Osteoblast (primary cell): ENCODE measurements at regions not wholly inside any gene's neighbourhood (a gene's known extent, or its start where the extent isn't known, plus 50 kb on each side); places are given as distances from the start of the nearest gene placed in this dataset.

ENCODE experiments used
- DNase-seq: peaks from one replicate; pipeline ENCODE4 v3.0.0; 2011; ENCODE audit warnings: low spot score, mixed read lengths; ENCODE audit not compliant: insufficient read length; ENCODE audit errors: missing footprints
- H2AFZ ChIP-seq: 2 replicates; pipeline ENCODE4 v1.6.0; 2011; ENCODE audit warnings: mild to moderate bottlenecking, low read length
- H3K27ac ChIP-seq: 2 replicates; pipeline ENCODE4 v1.5.1; 2011; ENCODE audit warnings: mild to moderate bottlenecking, low read depth, low read length, moderate library complexity
- H3K27me3 ChIP-seq: 2 replicates; pipeline ENCODE4 v1.6.0; 2012; ENCODE audit warnings: mild to moderate bottlenecking, control low read depth, inconsistent platforms, low read length, moderate library complexity; ENCODE audit not compliant: insufficient read depth
- H3K36me3 ChIP-seq: 2 replicates; pipeline ENCODE4 v1.5.1; 2011; ENCODE audit warnings: mild to moderate bottlenecking, low read length, control low read depth, moderate library complexity; ENCODE audit not compliant: insufficient read depth
- H3K4me1 ChIP-seq: 2 replicates; pipeline ENCODE4 v1.5.1; 2011; ENCODE audit warnings: mild to moderate bottlenecking, low read length, control low read depth, moderate library complexity; ENCODE audit not compliant: insufficient read depth
- H3K4me2 ChIP-seq: 2 replicates; pipeline ENCODE4 v1.6.0; 2011; ENCODE audit warnings: mild to moderate bottlenecking, low read length; ENCODE audit not compliant: insufficient read depth
- H3K4me3 ChIP-seq: fragments of 200-600 bp; sonication (generic); 3 replicates; pipeline ENCODE4 v1.5.1; 2012; ENCODE audit warnings: mild to moderate bottlenecking, low read length, inconsistent platforms; ENCODE audit not compliant: insufficient read depth
- H3K79me2 ChIP-seq: 2 replicates; pipeline ENCODE4 v1.6.0; 2012; ENCODE audit warnings: mild to moderate bottlenecking, low read length, control low read depth, inconsistent platforms; ENCODE audit not compliant: insufficient read depth
- H3K9me3 ChIP-seq: 2 replicates; pipeline ENCODE4 v1.5.1; 2011; ENCODE audit warnings: low read depth, low read length, control low read depth
- H4K20me1 ChIP-seq: 2 replicates; pipeline ENCODE4 v1.6.0; 2012; ENCODE audit warnings: mild to moderate bottlenecking, low read length, control low read depth; ENCODE audit not compliant: insufficient read depth
- CTCF ChIP-seq: IDR thresholded peaks from 2 replicates; pipeline ENCODE4 v1.5.1; 2011; ENCODE audit warnings: mild to moderate bottlenecking, low read depth, low read length, moderate library complexity; ENCODE audit errors: extremely low read depth

DNA sequence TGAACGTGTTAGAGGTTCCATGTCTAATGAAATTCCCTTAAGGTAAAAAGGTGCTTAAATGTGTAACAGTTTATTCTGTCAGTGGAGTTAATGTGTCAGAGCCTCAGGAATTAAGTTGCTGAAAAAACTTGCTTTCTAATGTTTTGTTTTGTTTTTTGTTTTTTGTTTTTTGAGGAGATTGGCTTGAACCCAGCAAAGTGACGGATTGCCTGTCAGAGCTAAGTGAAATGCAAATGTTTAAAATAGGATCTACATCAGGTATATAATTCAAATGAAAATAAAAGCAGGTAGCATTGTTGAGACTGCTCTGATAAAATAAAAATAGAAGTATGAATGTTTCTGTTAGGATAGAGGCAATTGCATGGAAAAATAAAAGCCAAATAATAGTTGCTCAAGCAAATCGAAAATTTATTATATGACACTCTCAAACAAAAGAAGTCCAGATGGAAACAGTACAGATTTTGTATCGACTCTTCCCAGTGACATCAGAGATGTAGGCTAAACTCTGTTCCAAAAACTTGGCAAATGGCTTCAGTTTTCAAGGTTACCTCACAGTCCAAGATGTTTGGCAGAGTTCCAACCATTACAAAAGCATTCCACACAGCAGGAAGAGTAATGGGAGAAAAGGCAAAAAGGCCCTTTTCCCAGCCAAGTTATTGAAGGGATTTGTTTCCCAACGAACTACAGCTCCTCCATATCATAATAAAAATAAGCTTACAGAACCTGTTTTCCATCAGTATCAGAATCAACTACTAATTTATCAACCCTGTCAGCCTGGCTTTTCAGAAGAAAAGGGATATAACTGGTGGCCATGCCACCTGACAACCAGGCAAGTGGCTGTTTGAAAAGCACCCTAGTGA is 291.0 kb downstream of the TBL1XR1 start:
- Histone ChIP-seq H3K27me3 (no peaks in the 10 kb centered on the region), H3K36me3 (no peaks in the 10 kb centered on the region), H3K4me3 (no peak overlapping the region), H3K79me2 (no peaks in the 10 kb centered on the region), H2AFZ (no peak overlapping the region), H3K27ac (no peak overlapping the region), H3K9me3 (no peaks in the 10 kb centered on the region), H3K4me1 (peaks cover 4% of the 10 kb centered on the region), H4K20me1 (no peaks in the 10 kb centered on the region), H3K4me2 (no peak overlapping the region)
- no peak for DNase-seq
- no peak for TF ChIP-seq CTCF

DNA sequence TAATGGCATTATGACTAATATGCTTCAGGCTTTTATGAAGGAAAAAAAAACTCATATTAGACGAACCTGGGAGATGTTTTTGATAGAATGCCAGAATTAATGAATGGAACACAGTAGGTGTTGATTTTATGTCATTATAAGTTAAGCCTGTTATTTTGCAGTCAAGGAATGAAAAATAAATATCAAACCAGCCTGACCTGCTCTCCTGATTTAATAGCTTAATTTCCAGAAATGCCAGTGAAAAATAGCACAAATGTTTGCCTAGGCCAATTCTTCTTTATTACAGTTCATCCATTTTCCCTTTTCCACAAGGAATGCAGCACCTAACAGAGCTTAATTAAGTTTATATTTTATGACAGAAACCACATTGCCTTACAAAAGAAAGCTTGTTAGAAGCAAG is 292.0 kb downstream of the TBL1XR1 start:
- H3K27me3 ChIP-seq = no peaks in the 10 kb centered on the region
- TF ChIP-seq CTCF = no peak
- no peaks in the 10 kb centered on the region for H3K9me3 ChIP-seq
- H3K79me2 ChIP-seq = no peaks in the 10 kb centered on the region
- no peak overlapping the region for H2AFZ ChIP-seq
- no peaks in the 10 kb centered on the region for H4K20me1 ChIP-seq
- no peak overlapping the region for H3K4me2 ChIP-seq
- peaks cover 4% of the 10 kb centered on the region for H3K4me1 ChIP-seq
- no peak overlapping the region for H3K4me3 ChIP-seq
- H3K36me3 ChIP-seq = no peaks in the 10 kb centered on the region
- DNase-seq = no peak
- no peak overlapping the region for H3K27ac ChIP-seq

GRCh38 chr3:176904506-176904905 is 292.8 kb downstream of the TBL1XR1 start:
- H3K79me2 ChIP-seq = no peaks in the 10 kb centered on the region
- no peak overlapping the region for H3K4me2 ChIP-seq
- H3K27ac ChIP-seq = no peak overlapping the region
- H2AFZ ChIP-seq = no peak overlapping the region
- DNase-seq = no peak
- H3K4me1 ChIP-seq = peaks cover 4% of the 10 kb centered on the region
- H3K27me3 ChIP-seq = peaks cover 4% of the 10 kb centered on the region
- H3K36me3 ChIP-seq = no peaks in the 10 kb centered on the region
- H3K9me3 ChIP-seq = no peaks in the 10 kb centered on the region
- H4K20me1 ChIP-seq = no peaks in the 10 kb centered on the region
- no peak overlapping the region for H3K4me3 ChIP-seq
- TF ChIP-seq CTCF = no peak

DNA sequence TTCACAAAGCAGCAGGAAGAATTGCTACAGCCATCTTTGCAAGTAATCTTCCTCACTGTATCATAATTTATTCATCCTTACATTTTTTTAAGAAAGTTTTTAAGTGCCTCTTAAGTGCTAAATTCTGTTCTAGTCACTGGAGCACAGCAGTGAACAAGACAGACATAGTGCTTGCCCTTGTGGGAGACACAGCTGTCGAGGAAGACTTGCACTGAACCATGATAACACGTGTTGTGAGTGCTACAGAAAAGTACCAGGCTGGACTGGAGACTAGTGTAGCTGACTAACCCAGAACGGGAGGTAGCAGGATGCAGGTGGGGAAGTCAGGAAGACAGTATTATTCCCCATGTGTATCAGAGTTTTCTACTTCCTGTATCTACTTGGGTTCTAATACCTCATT is 300.6 kb downstream of the TBL1XR1 start:
- no peak for DNase-seq
- peaks cover 4% of the 10 kb centered on the region for H3K27me3 ChIP-seq
- no peak overlapping the region for H2AFZ ChIP-seq
- no peaks in the 10 kb centered on the region for H3K4me1 ChIP-seq
- no peaks in the 10 kb centered on the region for H3K9me3 ChIP-seq
- H4K20me1 ChIP-seq = no peaks in the 10 kb centered on the region
- H3K27ac ChIP-seq = no peak overlapping the region
- no peaks in the 10 kb centered on the region for H3K79me2 ChIP-seq
- no peak overlapping the region for H3K4me2 ChIP-seq
- no peaks in the 10 kb centered on the region for H3K36me3 ChIP-seq
- H3K4me3 ChIP-seq = no peak overlapping the region
- no peak for TF ChIP-seq CTCF
